IMR-90 (cell line): ENCODE measurements at regions not wholly inside any gene's neighbourhood (a gene's known extent, or its start where the extent isn't known, plus 50 kb on each side); places are given as distances from the start of the nearest gene placed in this dataset.

Source experiments
- ATAC-seq: fragments of 200-7000 bp; cut with Tn5 transposase; 2 replicates; pipeline ENCODE4 v1.9.1; 2020; ENCODE audit warnings: low read depth, mild to moderate bottlenecking, moderate library complexity
- BruUV-seq: library from RNA; stranded (reverse); fragments of 400-500 nt; replicated peaks from 2 replicates; lab custom pipeline; 2021; lab: Mats Ljungman, UMichigan
- CTCF ChIA-PET: fragments of 300-600 bp; formaldehyde crosslinking; extraction: SDS; loops from one replicate; lab custom pipeline; 2021; ENCODE audit warnings: antibody characterized with exemption; lab: Yijun Ruan, JAX
- POLR2A ChIA-PET: fragments of 300-600 bp; sonication (Branson Sonifier 250); formaldehyde crosslinking; loops from one replicate; lab custom pipeline; 2022; ENCODE audit warnings: antibody characterized with exemption; ENCODE audit not compliant: unreplicated experiment; lab: Charles Lee
- DNase-seq: peaks from one replicate; pipeline ENCODE4 v3.0.0; 2013
- H2AFZ ChIP-seq: replicated peaks from 2 replicates; pipeline ENCODE3; 2013; ENCODE audit warnings: low read length, mild to moderate bottlenecking; ENCODE audit not compliant: poor library complexity
- H2AK5ac ChIP-seq: 2 replicates; pipeline ENCODE4 v1.6.1; 2013; ENCODE audit warnings: low read depth, low read length, inconsistent platforms
- H2AK9ac ChIP-seq: replicated peaks from 2 replicates; pipeline ENCODE3; 2013; ENCODE audit warnings: mild to moderate bottlenecking, low read depth, low read length, moderate library complexity; ENCODE audit not compliant: poor library complexity
- H2BK120ac ChIP-seq: 2 replicates; pipeline ENCODE4 v1.6.1; 2013; ENCODE audit warnings: low read depth, low read length, inconsistent platforms
- H2BK15ac ChIP-seq: 3 replicates; pipeline ENCODE4 v1.6.1; 2013; ENCODE audit warnings: low read depth, low read length, inconsistent platforms
- H2BK20ac ChIP-seq: 2 replicates; pipeline ENCODE4 v1.6.1; 2013; ENCODE audit warnings: low read depth, mild to moderate bottlenecking, inconsistent platforms, low read length, moderate library complexity
- H2BK5ac ChIP-seq: 2 replicates; pipeline ENCODE4 v1.6.1; 2013; ENCODE audit warnings: mild to moderate bottlenecking, low read depth, low read length, inconsistent platforms; ENCODE audit not compliant: poor library complexity, severe bottlenecking
- H3K14ac ChIP-seq: replicated peaks from 2 replicates; pipeline ENCODE4 v1.6.1; 2013; ENCODE audit warnings: low read depth, low read length, inconsistent platforms
- H3K18ac ChIP-seq: 2 replicates; pipeline ENCODE4 v1.6.1; 2013; ENCODE audit warnings: low read depth, low read length, control low read depth
- H3K23ac ChIP-seq: 2 replicates; pipeline ENCODE4 v1.6.1; 2013; ENCODE audit warnings: low read depth, low read length, inconsistent platforms
- H3K27ac ChIP-seq: 2 replicates; pipeline ENCODE4 v1.5.1; 2013; ENCODE audit warnings: mild to moderate bottlenecking, control low read depth, low read length; ENCODE audit not compliant: insufficient read depth
- H3K27me3 ChIP-seq: 2 replicates; pipeline ENCODE4 v1.6.1; 2013; ENCODE audit warnings: low read length; ENCODE audit not compliant: control insufficient read depth, insufficient read depth
- H3K36me3 ChIP-seq: 2 replicates; pipeline ENCODE4 v1.6.1; 2013; ENCODE audit warnings: low read length, mixed read lengths; ENCODE audit not compliant: control insufficient read depth, insufficient read depth
- H3K4ac ChIP-seq: 2 replicates; pipeline ENCODE4 v1.6.1; 2013; ENCODE audit warnings: low read depth, low read length, inconsistent platforms
- H3K4me1 ChIP-seq: 2 replicates; pipeline ENCODE4 v1.6.1; 2013; ENCODE audit warnings: low read length, mixed read lengths; ENCODE audit not compliant: control insufficient read depth, insufficient read depth
- H3K4me2 ChIP-seq: 2 replicates; pipeline ENCODE4 v1.6.1; 2013; ENCODE audit warnings: low read depth, mild to moderate bottlenecking, control low read depth, low read length, moderate library complexity
- H3K4me3 ChIP-seq: 2 replicates; pipeline ENCODE4 v1.5.1; 2013; ENCODE audit warnings: low read depth, mild to moderate bottlenecking, control low read depth, low read length, moderate library complexity; ENCODE audit not compliant: insufficient read depth
- H3K56ac ChIP-seq: 2 replicates; pipeline ENCODE4 v1.6.1; 2013; ENCODE audit warnings: low read length, inconsistent platforms; ENCODE audit not compliant: insufficient read depth; ENCODE audit errors: extremely low read depth
- H3K79me1 ChIP-seq, 2 experiments: 2 replicates each; pipeline ENCODE4 v1.6.1; 2013; ENCODE audit warnings: low read length in 2 of 2, inconsistent platforms in 1 of 2, low read depth in 1 of 2
- H3K9ac ChIP-seq: 2 replicates; pipeline ENCODE4 v1.6.1; 2013; ENCODE audit warnings: low read depth, low read length, control low read depth
- H3K9me1 ChIP-seq: 2 replicates; pipeline ENCODE4 v1.6.1; 2013; ENCODE audit warnings: low read length, inconsistent platforms; ENCODE audit not compliant: insufficient read depth
- H3K9me3 ChIP-seq: 2 replicates; pipeline ENCODE4 v1.6.1; 2013; ENCODE audit warnings: low read length; ENCODE audit not compliant: control insufficient read depth, insufficient read depth
- H4K20me1 ChIP-seq: 2 replicates; pipeline ENCODE4 v1.6.1; 2013; ENCODE audit warnings: low read length, inconsistent platforms; ENCODE audit not compliant: insufficient read depth
- H4K5ac ChIP-seq: 2 replicates; pipeline ENCODE4 v1.6.1; 2013; ENCODE audit warnings: mild to moderate bottlenecking, low read depth, low read length, control low read depth
- H4K8ac ChIP-seq, 2 experiments: 2 replicates each; pipeline ENCODE4 v1.6.1; 2013; ENCODE audit warnings: low read depth in 2 of 2, low read length in 2 of 2, control low read depth in 1 of 2, inconsistent platforms in 1 of 2
- H4K91ac ChIP-seq: 2 replicates; pipeline ENCODE4 v1.6.1; 2013; ENCODE audit warnings: low read depth, low read length, inconsistent platforms; ENCODE audit not compliant: insufficient read depth
- RFX5 ChIP-seq: IDR thresholded peaks from 2 replicates; pipeline ENCODE4 v1.8.0; 2012; ENCODE audit warnings: low read depth, mild to moderate bottlenecking, low read length, moderate library complexity
- SMC3 ChIP-seq: fragments of 150-350 bp; IDR thresholded peaks from 2 replicates; pipeline ENCODE4 v1.6.1; 2016; ENCODE audit warnings: low read depth, mild to moderate bottlenecking, antibody characterized with exemption, low read length, moderate library complexity
- WGBS, 2 experiments: methylation state at CpG; one replicate each; pipeline versions ENCODE4 v1.1.5 to v1.1.7; 2013; ENCODE audit warnings: missing lambda C conversion rate in 2 of 2; ENCODE audit not compliant: insufficient read length in 1 of 2; ENCODE audit errors: extremely low coverage in 2 of 2; 5-methylcytosine and 5-hydroxymethylcytosine counted together
- dilution Hi-C: fragments of 300-500 bp; cut with HindIII; formaldehyde crosslinking; loops from one replicate; pipeline ENCODE4 v1.14.3; 2018; ENCODE audit warnings: low sequenced_read_pairs; ENCODE audit not compliant: unreplicated experiment
- in situ Hi-C: fragments of 300-500 bp; cut with MboI; formaldehyde crosslinking; loops from 3 replicates; pipeline ENCODE4 v1.14.3; 2019; ENCODE audit warnings: low sequenced_read_pairs, inconsistent platforms, mixed read lengths
- intact Hi-C: fragments of 100-400 bp; cut with micrococcal nuclease; formaldehyde crosslinking; loops from 2 replicates; pipeline ENCODE4 v1.10.0; 2022

GRCh38 chr18:75697493-75697892 is 270.0 kb upstream of the SMIM21 start:
- dilution Hi-C loops (no loop called here), intact Hi-C loops (no loop called here), in situ Hi-C loops (no loop called here)
- Histone ChIP-seq H3K27me3 (no peaks in the 10 kb centered on the region; the same call in 1 of the 2 replicates), H3K9ac (no peak overlapping the region), H4K91ac (no peak overlapping the region), H3K9me1 (no peaks in the 10 kb centered on the region), H3K4me1 (no peaks in the 10 kb centered on the region), H4K5ac (no peak overlapping the region), H2BK5ac (no peak overlapping the region), H3K23ac (no peak overlapping the region), H3K4me3 (no peak overlapping the region), H4K8ac (no peak overlapping the region), H2BK20ac (no peak overlapping the region), H3K9me3 (no peaks in the 10 kb centered on the region), H2BK15ac (no peak overlapping the region), H3K36me3 (no peaks in the 10 kb centered on the region), H2AFZ (no peak overlapping the region), H3K4me2 (no peak overlapping the region), H2BK120ac (no peak overlapping the region), H3K79me1 (no peaks in the 10 kb centered on the region), H3K18ac (no peak overlapping the region), H3K56ac (no peak overlapping the region), H4K20me1 (no peaks in the 10 kb centered on the region), H2AK5ac (no peak overlapping the region), H2AK9ac (no peak overlapping the region), H3K14ac (no peak overlapping the region), H3K27ac (no peak overlapping the region), H3K4ac (no peak overlapping the region)
- DNase-seq (no peak), ATAC-seq (no peak)
- no TSS peak for BruUV-seq
- no CpG with 5 or more reads among the region's 4 CpGs for WGBS, 2 experiments
- POLR2A ChIA-PET, result interaction anchor here (0.6 kb wide), 1 partner anchor 358 kb away, joined by 3 read pairs; no protein-coding TSS in a partner anchor
- no peak for TF ChIP-seq SMC3
- no peak for TF ChIP-seq RFX5
- CTCF ChIA-PET, result no interaction called here
